ENCODE measurements at regions not wholly inside any gene's neighbourhood (a gene's known extent, or its start where the extent isn't known, plus 50 kb on each side); places are given as distances from the start of the nearest gene placed in this dataset.

GRCh38 chr9:13470836-13471235 lies 191.3 kb upstream of the MPDZ start (continued):
- TF ChIP-seq FOS (IDR thresholded peaks at IDR 0.05; ENCODE audit: extremely low read depth, insufficient read length) (no peak), ZC3H8 (IDR thresholded peaks at IDR 0.05) (no peak), MAFK (IDR thresholded peaks at IDR 0.05; ENCODE audit: low read length) (no peak), RBBP5 (IDR thresholded peaks at IDR 0.05; ENCODE audit: borderline replicate concordance, insufficient read depth, low read length, poor library complexity, severe bottlenecking) (no peak)

GRCh38 chr9:13467157-13467556 lies 187.7 kb upstream of the MPDZ start:
- H3K4me2 ChIP-seq (ENCODE audit: insufficient read depth, low read length) = no peak overlapping the region
- H2AFZ ChIP-seq (ENCODE audit: low read depth, low read length) = no peak overlapping the region
- no peaks in the 10 kb centered on the region for H3K27me3 ChIP-seq (ENCODE audit: control insufficient read depth in 2 of 2, insufficient read depth in 2 of 2, low read length in 2 of 2)
- WGBS (ENCODE audit: insufficient coverage, low coverage, missing lambda C conversion rate) = 0% methylated on average over 2 of the region's 2 CpGs
- POLR2A ChIA-PET = no interaction called here
- no TSS peak for BruUV-seq (replicated peaks)
- no peak overlapping the region for H3K27ac ChIP-seq (ENCODE audit: extremely low read depth, low read depth, low read length)
- in situ Hi-C loops (cut with MboI) = no loop called here
- intact Hi-C loops (cut with micrococcal nuclease) = no loop called here
- H3K9me1 ChIP-seq (ENCODE audit: control insufficient read depth, insufficient read depth, low read length) = no peaks in the 10 kb centered on the region
- no peak for ATAC-seq
- H3K9me3 ChIP-seq (replicated peaks; ENCODE audit: control insufficient read depth, insufficient read depth, low read depth, low read length) = no peaks in the 10 kb centered on the region
- H3K79me2 ChIP-seq (ENCODE audit: control insufficient read depth, insufficient read depth, low read length) = no peaks in the 10 kb centered on the region
- H4K20me1 ChIP-seq (replicated peaks; ENCODE audit: control insufficient read depth, insufficient read depth, low read length) = no peaks in the 10 kb centered on the region
- DNase-seq (ENCODE audit: extremely low read depth in 1 of 4, low spot score in 3 of 4) = no peak
- no peaks in the 10 kb centered on the region for H3K36me3 ChIP-seq (ENCODE audit: control insufficient read depth, insufficient read depth, low read length)
- no peak for FAIRE-seq
- H3K4me3 ChIP-seq = no peak overlapping the region
- H3K9ac ChIP-seq (ENCODE audit: insufficient read depth in 1 of 2, low read depth in 2 of 2, low read length in 2 of 2) = no peak overlapping the region
- TF ChIP-seq, protein P1, sequence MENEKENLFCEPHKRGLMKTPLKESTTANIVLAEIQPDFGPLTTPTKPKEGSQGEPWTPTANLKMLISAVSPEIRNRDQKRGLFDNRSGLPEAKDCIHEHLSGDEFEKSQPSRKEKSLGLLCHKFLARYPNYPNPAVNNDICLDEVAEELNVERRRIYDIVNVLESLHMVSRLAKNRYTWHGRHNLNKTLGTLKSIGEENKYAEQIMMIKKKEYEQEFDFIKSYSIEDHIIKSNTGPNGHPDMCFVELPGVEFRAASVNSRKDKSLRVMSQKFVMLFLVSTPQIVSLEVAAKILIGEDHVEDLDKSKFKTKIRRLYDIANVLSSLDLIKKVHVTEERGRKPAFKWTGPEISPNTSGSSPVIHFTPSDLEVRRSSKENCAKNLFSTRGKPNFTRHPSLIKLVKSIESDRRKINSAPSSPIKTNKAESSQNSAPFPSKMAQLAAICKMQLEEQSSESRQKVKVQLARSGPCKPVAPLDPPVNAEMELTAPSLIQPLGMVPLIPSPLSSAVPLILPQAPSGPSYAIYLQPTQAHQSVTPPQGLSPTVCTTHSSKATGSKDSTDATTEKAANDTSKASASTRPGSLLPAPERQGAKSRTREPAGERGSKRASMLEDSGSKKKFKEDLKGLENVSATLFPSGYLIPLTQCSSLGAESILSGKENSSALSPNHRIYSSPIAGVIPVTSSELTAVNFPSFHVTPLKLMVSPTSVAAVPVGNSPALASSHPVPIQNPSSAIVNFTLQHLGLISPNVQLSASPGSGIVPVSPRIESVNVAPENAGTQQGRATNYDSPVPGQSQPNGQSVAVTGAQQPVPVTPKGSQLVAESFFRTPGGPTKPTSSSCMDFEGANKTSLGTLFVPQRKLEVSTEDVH (IDR thresholded peaks at IDR 0.05; ENCODE audit: low read depth, partially characterized antibody) = no peak
- TF ChIP-seq HNRNPH1 (optimal IDR thresholded peaks at IDR 0.05; ENCODE audit: low read depth, low read length) = no peak
- no peak for TF ChIP-seq RFX5 (IDR thresholded peaks at IDR 0.05; ENCODE audit: low read depth, low read length)
- no peak for TF ChIP-seq KLF6 (CRISPR knock-in tag; IDR thresholded peaks at IDR 0.05; ENCODE audit: borderline replicate concordance)
- no peak for TF ChIP-seq MTA3 (IDR thresholded peaks at IDR 0.05; ENCODE audit: borderline replicate concordance)
- no peak for TF ChIP-seq ZNF133 (CRISPR knock-in tag; IDR thresholded peaks at IDR 0.05)
- TF ChIP-seq STAT6 (CRISPR knock-in tag; IDR thresholded peaks at IDR 0.05) = no peak
- CTCF ChIA-PET (ENCODE audit: low intra/inter-chr PET ratio) = no interaction called here
- H3K4me1 ChIP-seq (replicated peaks in 1 of 2; ENCODE audit: control insufficient read depth in 2 of 2, insufficient read depth in 2 of 2, low read length in 2 of 2) = no peaks in the 10 kb centered on the region

Measured in K562 (cell line).